ENCODE measurements at regions not wholly inside any gene's neighbourhood (a gene's known extent, or its start where the extent isn't known, plus 50 kb on each side); places are given as distances from the start of the nearest gene placed in this dataset.

DNA sequence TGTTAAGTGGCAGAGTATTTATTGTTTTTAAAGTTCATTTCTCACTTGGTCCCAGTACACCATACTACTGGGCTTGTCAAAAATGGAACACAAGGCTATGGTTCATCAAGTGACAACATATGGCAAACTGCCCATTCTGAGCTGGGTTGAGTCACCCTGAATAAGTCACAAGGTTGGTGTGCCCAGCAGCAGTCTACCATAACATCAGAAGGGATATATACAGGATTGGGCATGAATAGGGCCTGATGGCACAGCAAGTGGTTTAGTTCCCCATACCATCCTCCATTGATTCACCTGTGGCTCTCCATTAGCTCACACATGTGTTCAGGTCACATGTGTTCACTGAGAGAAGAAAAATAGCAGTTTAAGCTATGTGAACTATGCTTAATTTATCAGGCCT, 249.8 kb upstream of the PRDM9 start:
- no peak for FAIRE-seq
- CTCF ChIA-PET (ENCODE audit: low intra/inter-chr PET ratio, low total read pairs), result no interaction called here
- in situ Hi-C loops (cut with HindIII; ENCODE audit: extremely low pct_ligation_motif_present, low pct_unique_long_range_greater_than_20kb), result no loop called here

DNA sequence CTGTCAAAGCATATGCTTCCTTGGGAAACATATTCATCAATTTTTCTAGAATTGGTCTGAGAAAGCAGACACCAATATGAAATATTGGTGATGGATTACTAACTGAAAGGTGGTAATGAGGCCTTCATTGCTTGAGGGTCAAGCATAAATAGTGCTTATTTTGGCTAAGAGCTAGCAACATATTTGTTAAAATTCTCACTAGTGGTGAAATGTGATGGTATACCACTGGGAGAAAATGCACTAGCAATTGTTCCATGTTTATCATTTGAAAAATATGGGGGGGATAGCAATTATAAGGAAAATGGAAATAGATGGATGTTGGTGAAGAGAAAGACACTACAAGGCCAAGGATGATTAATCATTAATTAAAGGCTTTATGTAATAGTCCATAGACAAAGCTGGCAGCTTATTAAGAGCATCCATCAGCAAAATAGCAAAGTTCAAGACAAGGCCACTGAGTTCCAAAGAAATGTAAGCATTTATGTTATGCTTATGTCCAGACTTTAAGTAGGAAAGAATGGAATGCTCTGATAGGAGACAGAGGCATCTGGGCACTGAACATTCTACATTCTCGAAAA, 253.7 kb upstream of the PRDM9 start:
- CTCF ChIA-PET (ENCODE audit: low intra/inter-chr PET ratio, low total read pairs), result no interaction called here
- ATAC-seq, result no peak

More for the DNA sequence above, 249.8 kb upstream of the PRDM9 start:
- Histone ChIP-seq H3K4me2 (ENCODE audit: low read depth, low read length) (no peak overlapping the region), H4K20me1 (ENCODE audit: insufficient read depth, low read length) (no peaks in the 10 kb centered on the region), H2AFZ (ENCODE audit: low read length) (no peak overlapping the region), H3K79me2 (ENCODE audit: insufficient read depth, low read length) (no peaks in the 10 kb centered on the region), H3K9ac (ENCODE audit: insufficient read depth, low read depth, low read length) (no peak overlapping the region), H3K36me3 (replicated peaks in 1 of 2; ENCODE audit: control insufficient read depth in 1 of 2, insufficient read depth in 2 of 2, low read length in 2 of 2) (no peaks in the 10 kb centered on the region), H3K27ac (ENCODE audit: extremely low read length, insufficient read depth, low read length) (no peak overlapping the region), H3K9me3 (ENCODE audit: low read length) (peaks cover 32% of the 10 kb centered on the region; the same call in 1 of the 2 replicates), H3K4me1 (ENCODE audit: insufficient read depth, low read length) (no peaks in the 10 kb centered on the region), H3K27me3 (ENCODE audit: control insufficient read depth in 1 of 2, insufficient read depth in 2 of 2, low read length in 2 of 2) (no peaks in the 10 kb centered on the region), H3K4me3 (replicated peaks in 1 of 3; ENCODE audit: insufficient read depth in 1 of 3, low read depth in 2 of 3, low read length in 3 of 3) (no peak overlapping the region)
- POLR2A ChIA-PET, result no interaction called here
- DNase-seq (ENCODE audit: low spot score), result no peak
- BruUV-seq (replicated peaks), result no TSS peak
- TF ChIP-seq ERF (CRISPR knock-in tag; IDR thresholded peaks at IDR 0.05) (no peak), PLRG1 (conservative IDR thresholded peaks at IDR 0.05) (no peak), SALL2 (CRISPR knock-in tag; IDR thresholded peaks at IDR 0.05) (no peak), ZBTB14 (CRISPR knock-in tag; IDR thresholded peaks at IDR 0.05) (no peak), MTF1 (CRISPR knock-in tag; IDR thresholded peaks at IDR 0.05) (no peak), CREB1 (IDR thresholded peaks at IDR 0.05) (no peak), CREB1 (CRISPR knock-in tag; IDR thresholded peaks at IDR 0.05) (no peak)
- TF ChIP-seq, protein P1, sequence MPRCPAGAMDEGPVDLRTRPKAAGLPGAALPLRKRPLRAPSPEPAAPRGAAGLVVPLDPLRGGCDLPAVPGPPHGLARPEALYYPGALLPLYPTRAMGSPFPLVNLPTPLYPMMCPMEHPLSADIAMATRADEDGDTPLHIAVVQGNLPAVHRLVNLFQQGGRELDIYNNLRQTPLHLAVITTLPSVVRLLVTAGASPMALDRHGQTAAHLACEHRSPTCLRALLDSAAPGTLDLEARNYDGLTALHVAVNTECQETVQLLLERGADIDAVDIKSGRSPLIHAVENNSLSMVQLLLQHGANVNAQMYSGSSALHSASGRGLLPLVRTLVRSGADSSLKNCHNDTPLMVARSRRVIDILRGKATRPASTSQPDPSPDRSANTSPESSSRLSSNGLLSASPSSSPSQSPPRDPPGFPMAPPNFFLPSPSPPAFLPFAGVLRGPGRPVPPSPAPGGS (CRISPR knock-in tag; IDR thresholded peaks at IDR 0.05), result no peak
- intact Hi-C loops (cut with micrococcal nuclease; ENCODE audit: unreplicated experiment), result no loop called here
- ATAC-seq, result no peak

More for the DNA sequence above, 253.7 kb upstream of the PRDM9 start:
- POLR2A ChIA-PET, result no interaction called here
- H4K20me1 ChIP-seq (ENCODE audit: insufficient read depth, low read length), result no peaks in the 10 kb centered on the region
- intact Hi-C loops (cut with micrococcal nuclease; ENCODE audit: unreplicated experiment), result no loop called here
- no peak overlapping the region for H2AFZ ChIP-seq (ENCODE audit: low read length)
- no peak overlapping the region for H3K9ac ChIP-seq (ENCODE audit: insufficient read depth, low read depth, low read length)
- H3K4me2 ChIP-seq (ENCODE audit: low read depth, low read length), result no peak overlapping the region
- peaks cover 32% of the 10 kb centered on the region; the same call in 1 of the 2 replicates for H3K9me3 ChIP-seq (ENCODE audit: low read length)
- no peak overlapping the region for H3K4me3 ChIP-seq (replicated peaks in 1 of 3; ENCODE audit: insufficient read depth in 1 of 3, low read depth in 2 of 3, low read length in 3 of 3)
- in situ Hi-C loops (cut with HindIII; ENCODE audit: extremely low pct_ligation_motif_present, low pct_unique_long_range_greater_than_20kb), result no loop called here
- H3K27me3 ChIP-seq (ENCODE audit: control insufficient read depth in 1 of 2, insufficient read depth in 2 of 2, low read length in 2 of 2), result no peaks in the 10 kb centered on the region
- H3K27ac ChIP-seq (ENCODE audit: extremely low read length, insufficient read depth, low read length), result no peak overlapping the region
- no TSS peak for BruUV-seq (replicated peaks)
- no peak for DNase-seq (ENCODE audit: low spot score)
- no peaks in the 10 kb centered on the region for H3K79me2 ChIP-seq (ENCODE audit: insufficient read depth, low read length)
- WGBS (ENCODE audit: low lambda C conversion rate), result 0% methylated on average over 1 of the region's 1 CpG
- H3K36me3 ChIP-seq (replicated peaks in 1 of 2; ENCODE audit: control insufficient read depth in 1 of 2, insufficient read depth in 2 of 2, low read length in 2 of 2), result no peaks in the 10 kb centered on the region
- no peak for FAIRE-seq
- H3K4me1 ChIP-seq (ENCODE audit: insufficient read depth, low read length), result no peaks in the 10 kb centered on the region
- TF ChIP-seq YEATS4 (CRISPR knock-in tag; IDR thresholded peaks at IDR 0.05; ENCODE audit: borderline replicate concordance) (no peak), MEIS1 (CRISPR knock-in tag; IDR thresholded peaks at IDR 0.05; ENCODE audit: borderline replicate concordance) (no peak)
- TF ChIP-seq, protein P2, sequence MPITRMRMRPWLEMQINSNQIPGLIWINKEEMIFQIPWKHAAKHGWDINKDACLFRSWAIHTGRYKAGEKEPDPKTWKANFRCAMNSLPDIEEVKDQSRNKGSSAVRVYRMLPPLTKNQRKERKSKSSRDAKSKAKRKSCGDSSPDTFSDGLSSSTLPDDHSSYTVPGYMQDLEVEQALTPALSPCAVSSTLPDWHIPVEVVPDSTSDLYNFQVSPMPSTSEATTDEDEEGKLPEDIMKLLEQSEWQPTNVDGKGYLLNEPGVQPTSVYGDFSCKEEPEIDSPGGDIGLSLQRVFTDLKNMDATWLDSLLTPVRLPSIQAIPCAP (CRISPR knock-in tag; IDR thresholded peaks at IDR 0.05; ENCODE audit: low read depth), result no peak

All from HepG2 (cell line).